GM12892 (cell line): ENCODE measurements at regions not wholly inside any gene's neighbourhood (a gene's known extent, or its start where the extent isn't known, plus 50 kb on each side); places are given as distances from the start of the nearest gene placed in this dataset.

ENCODE experiments used
- POLR2A ChIP-seq: IDR thresholded peaks from 2 replicates; pipeline ENCODE4 v1.6.1; 2011; ENCODE audit warnings: low read depth, low read length, control low read depth
- POLR2AphosphoS5 ChIP-seq: IDR thresholded peaks from 2 replicates; pipeline ENCODE4 v1.6.1; 2011; ENCODE audit warnings: low read depth, low read length, control low read depth
- TAF1 ChIP-seq: IDR thresholded peaks from 2 replicates; pipeline ENCODE4 v1.6.1; 2011; ENCODE audit warnings: low read depth, mild to moderate bottlenecking, control low read depth, low read length, borderline replicate concordance

DNA sequence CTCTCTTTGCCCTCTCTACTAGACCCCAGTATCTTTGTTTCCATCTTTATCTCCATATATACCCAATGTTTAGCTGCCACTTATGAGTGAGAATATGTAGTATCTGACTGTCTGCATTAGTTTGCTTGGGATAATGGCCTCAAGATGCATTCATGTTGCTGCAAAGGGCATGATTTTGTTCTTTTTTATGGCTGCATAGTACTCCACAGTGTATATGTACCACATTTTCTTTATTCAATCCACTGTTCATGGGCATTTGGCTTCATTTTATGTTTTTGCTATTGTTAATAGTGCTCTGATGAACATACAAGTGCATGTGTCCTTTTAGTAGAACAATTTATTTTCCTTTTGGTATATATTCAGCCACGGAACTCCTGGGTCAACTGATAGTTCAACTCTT lies 671.5 kb upstream of the GRM7 start:
- TF ChIP-seq TAF1 = no peak
- no peak for TF ChIP-seq POLR2A
- TF ChIP-seq POLR2AphosphoS5 = no peak
